Natural killer cell (primary cell): ENCODE measurements at regions not wholly inside any gene's neighbourhood (a gene's known extent, or its start where the extent isn't known, plus 50 kb on each side); places are given as distances from the start of the nearest gene placed in this dataset.

Source experiments
- ATAC-seq, 3 donors: fragments of 150-1000 bp in 2 of 3; fragments of 200-7000 bp in 1 of 3; cut with Tn5 transposase; 1 replicate in 1 of 3; 2 replicates in 2 of 3; pipeline ENCODE4 v1.10.0; 2021; ENCODE audit warnings: mild to moderate bottlenecking in 2 of 3, moderate library complexity in 2 of 3
- DNase-seq, 2 donors: peaks; one replicate each; pipeline versions ENCODE4 v3.0.0 to v3.0.0-alpha.2; 2013 to 2021; ENCODE audit warnings: mixed read lengths in 1 of 2
- H3K27ac ChIP-seq: one replicate; pipeline ENCODE4 v1.5.1; 2013; ENCODE audit warnings: mild to moderate bottlenecking, low read length
- H3K27me3 ChIP-seq: one replicate; pipeline ENCODE4 v1.6.1; 2013; ENCODE audit warnings: low read length; ENCODE audit not compliant: control insufficient read depth, insufficient read depth
- H3K36me3 ChIP-seq: one replicate; pipeline ENCODE4 v1.6.1; 2013; ENCODE audit warnings: low read length; ENCODE audit not compliant: control insufficient read depth, insufficient read depth
- H3K4me1 ChIP-seq: one replicate; pipeline ENCODE4 v1.6.1; 2013; ENCODE audit warnings: low read length; ENCODE audit not compliant: control insufficient read depth, insufficient read depth
- H3K4me3 ChIP-seq: one replicate; pipeline ENCODE4 v1.5.1; 2013; ENCODE audit warnings: low read length
- H3K9me3 ChIP-seq: one replicate; pipeline ENCODE4 v1.6.1; 2013; ENCODE audit warnings: low read length; ENCODE audit not compliant: control insufficient read depth, insufficient read depth
- H3K27ac Mint-ChIP-seq, 2 donors: one replicate each; pipeline ENCODE4 v1.8.0; 2022; ENCODE audit warnings: mild to moderate bottlenecking in 2 of 2, mixed read lengths in 2 of 2, moderate library complexity in 1 of 2
- H3K27me3 Mint-ChIP-seq, 2 donors: one replicate each; pipeline ENCODE4 v1.8.0; 2022; ENCODE audit warnings: low read depth in 2 of 2, mixed read lengths in 2 of 2
- H3K36me3 Mint-ChIP-seq: one replicate; pipeline ENCODE4 v1.8.0; 2022; ENCODE audit warnings: mixed read lengths
- H3K4me1 Mint-ChIP-seq, 2 donors: one replicate each; pipeline ENCODE4 v1.8.0; 2022; ENCODE audit warnings: mixed read lengths in 2 of 2
- H3K4me3 Mint-ChIP-seq: one replicate; pipeline ENCODE4 v1.8.0; 2022; ENCODE audit warnings: mild to moderate bottlenecking, moderate library complexity, mixed read lengths
- H3K9me3 Mint-ChIP-seq, 2 donors: one replicate each; pipeline ENCODE4 v1.8.0; 2022; ENCODE audit warnings: mixed read lengths in 2 of 2
- WGBS: methylation state at CpG from one replicate; pipeline ENCODE4 v1.1.7; 2013; ENCODE audit warnings: missing lambda C conversion rate; ENCODE audit not compliant: insufficient coverage; 5-methylcytosine and 5-hydroxymethylcytosine counted together
- intact Hi-C: fragments of 100-400 bp; cut with micrococcal nuclease; formaldehyde crosslinking; loops from one replicate; pipeline ENCODE4 v1.14.2; 2022
- TF ChIP-seq, protein P1 (sequence below): fragments of 200-600 bp; IDR thresholded peaks from one replicate; pipeline ENCODE4 v1.8.0; 2022; ENCODE audit warnings: antibody characterized with exemption

DNA sequence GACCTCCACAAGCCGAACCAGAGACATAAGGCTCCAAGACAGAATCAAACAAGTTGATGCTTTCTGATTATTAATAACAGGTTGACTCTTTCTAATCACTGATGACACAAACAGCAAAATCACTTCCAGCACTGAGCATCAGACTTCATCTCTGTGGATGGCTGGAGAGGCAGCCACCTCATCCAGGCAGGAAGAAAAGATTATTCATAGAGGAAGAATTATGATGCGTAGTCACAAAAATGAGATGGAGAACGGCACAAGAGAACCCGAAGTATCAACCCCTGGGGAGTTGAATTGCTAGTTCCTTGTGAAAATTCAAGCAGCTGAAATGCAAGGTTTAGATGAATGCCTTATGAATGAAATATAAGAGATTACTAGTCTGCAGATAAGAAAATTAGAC is 49.9 kb upstream of the LMCD1 start:
- no peaks in the 10 kb centered on the region for H3K36me3 ChIP-seq
- H3K4me3 Mint-ChIP-seq = no peak overlapping the region
- no peaks in the 10 kb centered on the region for H3K27me3 ChIP-seq
- no peak for DNase-seq
- TF ChIP-seq, protein P1, sequence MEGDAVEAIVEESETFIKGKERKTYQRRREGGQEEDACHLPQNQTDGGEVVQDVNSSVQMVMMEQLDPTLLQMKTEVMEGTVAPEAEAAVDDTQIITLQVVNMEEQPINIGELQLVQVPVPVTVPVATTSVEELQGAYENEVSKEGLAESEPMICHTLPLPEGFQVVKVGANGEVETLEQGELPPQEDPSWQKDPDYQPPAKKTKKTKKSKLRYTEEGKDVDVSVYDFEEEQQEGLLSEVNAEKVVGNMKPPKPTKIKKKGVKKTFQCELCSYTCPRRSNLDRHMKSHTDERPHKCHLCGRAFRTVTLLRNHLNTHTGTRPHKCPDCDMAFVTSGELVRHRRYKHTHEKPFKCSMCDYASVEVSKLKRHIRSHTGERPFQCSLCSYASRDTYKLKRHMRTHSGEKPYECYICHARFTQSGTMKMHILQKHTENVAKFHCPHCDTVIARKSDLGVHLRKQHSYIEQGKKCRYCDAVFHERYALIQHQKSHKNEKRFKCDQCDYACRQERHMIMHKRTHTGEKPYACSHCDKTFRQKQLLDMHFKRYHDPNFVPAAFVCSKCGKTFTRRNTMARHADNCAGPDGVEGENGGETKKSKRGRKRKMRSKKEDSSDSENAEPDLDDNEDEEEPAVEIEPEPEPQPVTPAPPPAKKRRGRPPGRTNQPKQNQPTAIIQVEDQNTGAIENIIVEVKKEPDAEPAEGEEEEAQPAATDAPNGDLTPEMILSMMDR = no peak
- H3K36me3 Mint-ChIP-seq = no peaks in the 10 kb centered on the region
- H3K9me3 ChIP-seq = no peaks in the 10 kb centered on the region
- no peak overlapping the region for H3K27ac Mint-ChIP-seq
- intact Hi-C loops = no loop called here
- no peak overlapping the region for H3K4me3 ChIP-seq
- no peak overlapping the region for H3K27ac ChIP-seq
- no peaks in the 10 kb centered on the region for H3K9me3 Mint-ChIP-seq
- 90% methylated on average over 4 of the region's 4 CpGs for WGBS
- no peaks in the 10 kb centered on the region for H3K4me1 Mint-ChIP-seq
- H3K27me3 Mint-ChIP-seq = peaks cover 10 to 21% of the 10 kb centered on the region in 2 donors
- no peaks in the 10 kb centered on the region for H3K4me1 ChIP-seq
- ATAC-seq = no peak
